ENCODE measurements at regions not wholly inside any gene's neighbourhood (a gene's known extent, or its start where the extent isn't known, plus 50 kb on each side); places are given as distances from the start of the nearest gene placed in this dataset.

GRCh38 chr6:1538369-1538768 is 71.3 kb upstream of the FOXC1 start:
- H3K27ac ChIP-seq (ENCODE audit: low read length): no peak overlapping the region
- peaks cover 0 to 4% of the 10 kb centered on the region in 2 donors for H3K9me3 ChIP-seq (ENCODE audit: control insufficient read depth in 1 of 2, low read length in 2 of 2)
- H3K4me1 ChIP-seq (ENCODE audit: control insufficient read depth in 1 of 2, insufficient read depth in 2 of 2, low read length in 2 of 2): no peaks in the 10 kb centered on the region

GRCh38 chr6:1538810-1539478 is 70.8 kb upstream of the FOXC1 start:
- Histone ChIP-seq H3K36me3 (ENCODE audit: control insufficient read depth in 1 of 2, insufficient read depth in 2 of 2, low read length in 2 of 2) (no peaks in the 10 kb centered on the region), H3K27ac (ENCODE audit: low read length) (no peak overlapping the region), H3K9me3 (ENCODE audit: control insufficient read depth in 1 of 2, low read length in 2 of 2) (peaks cover 0 to 4% of the 10 kb centered on the region in 2 donors), H3K4me1 (ENCODE audit: control insufficient read depth in 1 of 2, insufficient read depth in 2 of 2, low read length in 2 of 2) (no peaks in the 10 kb centered on the region), H3K27me3 (ENCODE audit: low read depth, low read length) (no peaks in the 10 kb centered on the region), H3K4me3 (ENCODE audit: low read depth in 1 of 2, low read length in 2 of 2) (no peak overlapping the region)

More at GRCh38 chr6:1538369-1538768, 71.3 kb upstream of the FOXC1 start:
- no peaks in the 10 kb centered on the region for H3K36me3 ChIP-seq (ENCODE audit: control insufficient read depth in 1 of 2, insufficient read depth in 2 of 2, low read length in 2 of 2)
- no peak overlapping the region for H3K4me3 ChIP-seq (ENCODE audit: low read depth in 1 of 2, low read length in 2 of 2)
- H3K27me3 ChIP-seq (ENCODE audit: low read depth, low read length): no peaks in the 10 kb centered on the region

GRCh38 chr6:1540864-1541521 is 68.7 kb upstream of the FOXC1 start:
- H3K27me3 ChIP-seq (ENCODE audit: low read depth, low read length): no peaks in the 10 kb centered on the region
- H3K36me3 ChIP-seq (ENCODE audit: control insufficient read depth in 1 of 2, insufficient read depth in 2 of 2, low read length in 2 of 2): no peaks in the 10 kb centered on the region
- H3K27ac ChIP-seq (ENCODE audit: low read length): no peak overlapping the region
- H3K4me3 ChIP-seq (ENCODE audit: low read depth in 1 of 2, low read length in 2 of 2): no peak overlapping the region
- no peaks in the 10 kb centered on the region for H3K4me1 ChIP-seq (ENCODE audit: control insufficient read depth in 1 of 2, insufficient read depth in 2 of 2, low read length in 2 of 2)
- H3K9me3 ChIP-seq (ENCODE audit: control insufficient read depth in 1 of 2, low read length in 2 of 2): peaks cover 0 to 4% of the 10 kb centered on the region in 2 donors

GRCh38 chr6:1542335-1542734 is 67.4 kb upstream of the FOXC1 start:
- Histone ChIP-seq H3K27ac (ENCODE audit: low read length) (no peak overlapping the region), H3K4me1 (ENCODE audit: control insufficient read depth in 1 of 2, insufficient read depth in 2 of 2, low read length in 2 of 2) (no peaks in the 10 kb centered on the region), H3K27me3 (ENCODE audit: low read depth, low read length) (no peaks in the 10 kb centered on the region), H3K9me3 (ENCODE audit: control insufficient read depth in 1 of 2, low read length in 2 of 2) (peaks cover 0 to 4% of the 10 kb centered on the region in 2 donors), H3K4me3 (ENCODE audit: low read depth in 1 of 2, low read length in 2 of 2) (no peak overlapping the region), H3K36me3 (ENCODE audit: control insufficient read depth in 1 of 2, insufficient read depth in 2 of 2, low read length in 2 of 2) (no peaks in the 10 kb centered on the region)

GRCh38 chr6:1542764-1543163 is 67.0 kb upstream of the FOXC1 start:
- Histone ChIP-seq H3K36me3 (ENCODE audit: control insufficient read depth in 1 of 2, insufficient read depth in 2 of 2, low read length in 2 of 2) (peaks cover 0 to 2% of the 10 kb centered on the region in 2 donors), H3K27ac (ENCODE audit: low read length) (no peak overlapping the region), H3K9me3 (ENCODE audit: control insufficient read depth in 1 of 2, low read length in 2 of 2) (peaks cover 0 to 4% of the 10 kb centered on the region in 2 donors), H3K4me1 (ENCODE audit: control insufficient read depth in 1 of 2, insufficient read depth in 2 of 2, low read length in 2 of 2) (no peaks in the 10 kb centered on the region), H3K4me3 (ENCODE audit: low read depth in 1 of 2, low read length in 2 of 2) (no peak overlapping the region), H3K27me3 (ENCODE audit: low read depth, low read length) (no peaks in the 10 kb centered on the region)

- Histone ChIP-seq H3K4me3 (ENCODE audit: low read depth in 1 of 2, low read length in 2 of 2) (no peak overlapping the region), H3K36me3 (ENCODE audit: control insufficient read depth in 1 of 2, insufficient read depth in 2 of 2, low read length in 2 of 2) (peaks cover 0 to 5% of the 10 kb centered on the region in 2 donors), H3K27me3 (ENCODE audit: low read depth, low read length) (no peaks in the 10 kb centered on the region), H3K27ac (ENCODE audit: low read length) (no peak overlapping the region), H3K4me1 (ENCODE audit: control insufficient read depth in 1 of 2, insufficient read depth in 2 of 2, low read length in 2 of 2) (no peaks in the 10 kb centered on the region), H3K9me3 (ENCODE audit: control insufficient read depth in 1 of 2, low read length in 2 of 2) (peaks cover 0 to 4% of the 10 kb centered on the region in 2 donors)
Observed at GRCh38 chr6:1544000-1544399, 65.7 kb upstream of the FOXC1 start.

- Histone ChIP-seq H3K9me3 (ENCODE audit: control insufficient read depth in 1 of 2, low read length in 2 of 2) (peaks cover 0 to 4% of the 10 kb centered on the region in 2 donors), H3K27ac (ENCODE audit: low read length) (no peak overlapping the region), H3K4me1 (ENCODE audit: control insufficient read depth in 1 of 2, insufficient read depth in 2 of 2, low read length in 2 of 2) (no peaks in the 10 kb centered on the region), H3K27me3 (ENCODE audit: low read depth, low read length) (no peaks in the 10 kb centered on the region), H3K4me3 (ENCODE audit: low read depth in 1 of 2, low read length in 2 of 2) (no peak overlapping the region), H3K36me3 (ENCODE audit: control insufficient read depth in 1 of 2, insufficient read depth in 2 of 2, low read length in 2 of 2) (peaks cover 0 to 5% of the 10 kb centered on the region in 2 donors)
Observed at GRCh38 chr6:1544603-1545002, 65.1 kb upstream of the FOXC1 start.

- no peak overlapping the region for H3K27ac ChIP-seq (ENCODE audit: low read length)
- peaks cover 0 to 5% of the 10 kb centered on the region in 2 donors for H3K36me3 ChIP-seq (ENCODE audit: control insufficient read depth in 1 of 2, insufficient read depth in 2 of 2, low read length in 2 of 2)
- H3K4me3 ChIP-seq (ENCODE audit: low read depth in 1 of 2, low read length in 2 of 2): no peak overlapping the region
- H3K27me3 ChIP-seq (ENCODE audit: low read depth, low read length): no peaks in the 10 kb centered on the region
- H3K4me1 ChIP-seq (ENCODE audit: control insufficient read depth in 1 of 2, insufficient read depth in 2 of 2, low read length in 2 of 2): no peaks in the 10 kb centered on the region
- peaks cover 0 to 4% of the 10 kb centered on the region in 2 donors for H3K9me3 ChIP-seq (ENCODE audit: control insufficient read depth in 1 of 2, low read length in 2 of 2)
Observed at GRCh38 chr6:1545654-1546053, 64.1 kb upstream of the FOXC1 start.

- Histone ChIP-seq H3K27ac (ENCODE audit: low read length) (no peak overlapping the region), H3K4me3 (ENCODE audit: low read depth in 1 of 2, low read length in 2 of 2) (no peak overlapping the region), H3K36me3 (ENCODE audit: control insufficient read depth in 1 of 2, insufficient read depth in 2 of 2, low read length in 2 of 2) (peaks cover 0 to 5% of the 10 kb centered on the region in 2 donors), H3K9me3 (ENCODE audit: control insufficient read depth in 1 of 2, low read length in 2 of 2) (peaks cover 0 to 3% of the 10 kb centered on the region in 2 donors), H3K4me1 (ENCODE audit: control insufficient read depth in 1 of 2, insufficient read depth in 2 of 2, low read length in 2 of 2) (no peaks in the 10 kb centered on the region), H3K27me3 (ENCODE audit: low read depth, low read length) (no peaks in the 10 kb centered on the region)
Observed at GRCh38 chr6:1547785-1548184, 61.9 kb upstream of the FOXC1 start.

- Histone ChIP-seq H3K36me3 (ENCODE audit: control insufficient read depth in 1 of 2, insufficient read depth in 2 of 2, low read length in 2 of 2) (peaks cover 0 to 5% of the 10 kb centered on the region in 2 donors), H3K4me1 (ENCODE audit: control insufficient read depth in 1 of 2, insufficient read depth in 2 of 2, low read length in 2 of 2) (no peaks in the 10 kb centered on the region), H3K27me3 (ENCODE audit: low read depth, low read length) (no peaks in the 10 kb centered on the region), H3K9me3 (ENCODE audit: control insufficient read depth in 1 of 2, low read length in 2 of 2) (no peaks in the 10 kb centered on the region), H3K27ac (ENCODE audit: low read length) (no peak overlapping the region), H3K4me3 (ENCODE audit: low read depth in 1 of 2, low read length in 2 of 2) (no peak overlapping the region)
Observed at GRCh38 chr6:1551249-1551648, 58.5 kb upstream of the FOXC1 start.

GRCh38 chr6:1552296-1552761 is 57.4 kb upstream of the FOXC1 start:
- Histone ChIP-seq H3K4me1 (ENCODE audit: control insufficient read depth in 1 of 2, insufficient read depth in 2 of 2, low read length in 2 of 2) (no peaks in the 10 kb centered on the region), H3K27me3 (ENCODE audit: low read depth, low read length) (no peaks in the 10 kb centered on the region), H3K4me3 (ENCODE audit: low read depth in 1 of 2, low read length in 2 of 2) (no peak overlapping the region), H3K36me3 (ENCODE audit: control insufficient read depth in 1 of 2, insufficient read depth in 2 of 2, low read length in 2 of 2) (peaks cover 0 to 5% of the 10 kb centered on the region in 2 donors), H3K27ac (ENCODE audit: low read length) (no peak overlapping the region), H3K9me3 (ENCODE audit: control insufficient read depth in 1 of 2, low read length in 2 of 2) (no peaks in the 10 kb centered on the region)

All from muscle layer of duodenum (tissue), 2 donors.